H1 (cell line): ENCODE measurements at regions not wholly inside any gene's neighbourhood (a gene's known extent, or its start where the extent isn't known, plus 50 kb on each side); places are given as distances from the start of the nearest gene placed in this dataset.

Experiments
- CTCF ChIA-PET: fragments of 300-600 bp; sonication (Branson Sonifier 250); formaldehyde crosslinking; loops from one replicate; lab custom pipeline; 2021; ENCODE audit not compliant: partially characterized antibody; lab: Charles Lee
- POLR2A ChIA-PET: fragments of 300-600 bp; sonication (Branson Sonifier 250); formaldehyde crosslinking; loops from one replicate; lab custom pipeline; 2021; ENCODE audit warnings: inconsistent platforms; ENCODE audit not compliant: partially characterized antibody; lab: Charles Lee
- DNase-seq, 2 experiments: peaks; one replicate each; pipeline versions ENCODE4 v3.0.0 to v3.0.0-alpha.2; 2010 to 2022; ENCODE audit warnings: low spot score in 2 of 2, low read depth in 1 of 2, mixed read lengths in 1 of 2
- FAIRE-seq: peaks from 2 replicates; lab custom pipeline; 2011; peaks lifted over from hg19 to GRCh38; lab: Jason Lieb, UNC
- H2AFZ ChIP-seq: 2 replicates; pipeline ENCODE4 v1.8.1; 2012; ENCODE audit warnings: low read length, inconsistent platforms
- H2AK5ac ChIP-seq: 2 replicates; pipeline ENCODE4 v1.6.1; 2013; ENCODE audit warnings: low read depth, low read length
- H2BK120ac ChIP-seq: replicated peaks from 2 replicates; pipeline ENCODE3; 2013; ENCODE audit warnings: low read depth, low read length, inconsistent platforms
- H2BK12ac ChIP-seq: 2 replicates; pipeline ENCODE4 v1.6.1; 2013; ENCODE audit warnings: low read depth, low read length
- H2BK15ac ChIP-seq: 2 replicates; pipeline ENCODE4 v1.6.1; 2013; ENCODE audit warnings: low read length
- H2BK20ac ChIP-seq: 2 replicates; pipeline ENCODE4 v1.6.1; 2013; ENCODE audit warnings: low read length
- H2BK5ac ChIP-seq: 2 replicates; pipeline ENCODE4 v1.6.1; 2013; ENCODE audit warnings: low read depth, low read length
- H3K14ac ChIP-seq: 2 replicates; pipeline ENCODE4 v1.6.1; 2013; ENCODE audit warnings: inconsistent platforms; ENCODE audit not compliant: insufficient read length
- H3K18ac ChIP-seq: 2 replicates; pipeline ENCODE4 v1.6.1; 2013; ENCODE audit warnings: low read length; ENCODE audit errors: extremely low read depth
- H3K23ac ChIP-seq: 2 replicates; pipeline ENCODE4 v1.6.1; 2013; ENCODE audit warnings: inconsistent platforms; ENCODE audit not compliant: insufficient read length
- H3K23me2 ChIP-seq: 2 replicates; pipeline ENCODE4 v1.6.1; 2013; ENCODE audit warnings: low read depth, low read length
- H3K27ac ChIP-seq: 2 replicates; pipeline ENCODE4 v1.6.1; 2011; ENCODE audit warnings: low read depth, low read length, inconsistent platforms
- H3K27me3 ChIP-seq, 4 experiments: replicated peaks in 1 of 4; 1 replicate in 1 of 4; 2 replicates in 3 of 4; pipeline versions ENCODE4 v1.6.1 to v1.8.1; 2011 to 2013; ENCODE audit warnings: low read length in 3 of 4, mild to moderate bottlenecking in 3 of 4, inconsistent platforms in 2 of 4, mixed read lengths in 2 of 4, moderate library complexity in 1 of 4; ENCODE audit not compliant: control insufficient read depth in 3 of 4, insufficient read depth in 3 of 4; ENCODE audit errors: extremely low read depth in 1 of 4
- H3K36me3 ChIP-seq, 4 experiments: 2 replicates each; pipeline versions ENCODE4 v1.6.1 to v1.8.1; 2011 to 2013; ENCODE audit warnings: mild to moderate bottlenecking in 4 of 4, low read length in 3 of 4, moderate library complexity in 2 of 4, control low read depth in 1 of 4, inconsistent platforms in 1 of 4; ENCODE audit not compliant: insufficient read depth in 4 of 4, control insufficient read depth in 2 of 4
- H3K4ac ChIP-seq: replicated peaks from 2 replicates; pipeline ENCODE3; 2013; ENCODE audit warnings: low read length, low read depth, mixed read lengths, inconsistent platforms; ENCODE audit not compliant: insufficient read length
- H3K4me1 ChIP-seq, 4 experiments: replicated peaks in 1 of 4; 1 replicate in 1 of 4; 2 replicates in 3 of 4; pipeline versions ENCODE4 v1.6.1 to v1.8.1; 2011 to 2013; ENCODE audit warnings: low read length in 3 of 4, inconsistent platforms in 2 of 4, mixed read lengths in 1 of 4; ENCODE audit not compliant: insufficient read depth in 4 of 4, control insufficient read depth in 3 of 4
- H3K4me2 ChIP-seq, 2 experiments: 2 replicates each; pipeline versions ENCODE4 v1.6.1 to v1.8.1; 2011 to 2013; ENCODE audit warnings: low read depth in 2 of 2, low read length in 2 of 2, control low read depth in 1 of 2, inconsistent platforms in 1 of 2, mild to moderate bottlenecking in 1 of 2; ENCODE audit not compliant: insufficient read depth in 1 of 2
- H3K4me3 ChIP-seq, 4 experiments: fragments of 200-600, 300-600 bp in 1 of 4; sonication (generic), shearing (Covaris generic), sonication (Bioruptor Twin) in 1 of 4; 2 replicates each; pipeline versions ENCODE4 v1.5.1 to v1.8.1; 2011 to 2016; ENCODE audit warnings: low read length in 4 of 4, low read depth in 3 of 4, control low read depth in 2 of 4, inconsistent platforms in 2 of 4, mild to moderate bottlenecking in 2 of 4, mixed read lengths in 1 of 4, moderate library complexity in 1 of 4; ENCODE audit not compliant: insufficient read depth in 2 of 4; ENCODE audit errors: extremely low read depth in 1 of 4
- H3K56ac ChIP-seq: replicated peaks from 2 replicates; pipeline ENCODE3; 2013; ENCODE audit warnings: low read depth, mild to moderate bottlenecking, mixed read lengths, low read length, inconsistent platforms; ENCODE audit not compliant: insufficient read length
- H3K79me1 ChIP-seq: 2 replicates; pipeline ENCODE4 v1.6.1; 2013; ENCODE audit warnings: low read depth, low read length, control low read depth
- H3K79me2 ChIP-seq, 2 experiments: 2 replicates each; pipeline versions ENCODE4 v1.6.1 to v1.8.1; 2012 to 2013; ENCODE audit warnings: low read length in 2 of 2, mild to moderate bottlenecking in 2 of 2, inconsistent platforms in 1 of 2; ENCODE audit not compliant: insufficient read depth in 2 of 2, control insufficient read depth in 1 of 2
- H3K9ac ChIP-seq, 4 experiments: replicated peaks in 1 of 4; 1 replicate in 1 of 4; 2 replicates in 3 of 4; pipeline versions ENCODE4 v1.6.1 to v1.8.1; 2011 to 2013; ENCODE audit warnings: low read depth in 3 of 4, low read length in 3 of 4, control low read depth in 2 of 4, mild to moderate bottlenecking in 2 of 4, moderate library complexity in 2 of 4, inconsistent platforms in 1 of 4; ENCODE audit errors: extremely low read depth in 1 of 4
- H3K9me3 ChIP-seq, 2 experiments: 2 replicates each; pipeline versions ENCODE4 v1.6.1 to v1.8.1; 2012 to 2013; ENCODE audit warnings: mild to moderate bottlenecking in 2 of 2, moderate library complexity in 2 of 2, control low read depth in 1 of 2, inconsistent platforms in 1 of 2, low read depth in 1 of 2, low read length in 1 of 2, mixed read lengths in 1 of 2; ENCODE audit not compliant: insufficient read depth in 2 of 2
- H4K20me1 ChIP-seq, 2 experiments: replicated peaks in 1 of 2; 2 replicates each; pipeline versions ENCODE3 to v1.8.1; 2011 to 2013; ENCODE audit warnings: inconsistent platforms in 2 of 2, low read length in 2 of 2, mild to moderate bottlenecking in 1 of 2; ENCODE audit not compliant: insufficient read depth in 2 of 2, control insufficient read depth in 1 of 2
- H4K5ac ChIP-seq: 2 replicates; pipeline ENCODE4 v1.6.1; 2013; ENCODE audit warnings: low read length, low read depth, mixed read lengths, inconsistent platforms; ENCODE audit not compliant: insufficient read length
- H4K8ac ChIP-seq: 2 replicates; pipeline ENCODE4 v1.8.0; 2013; ENCODE audit warnings: mild to moderate bottlenecking, moderate library complexity, low read length, inconsistent platforms; ENCODE audit not compliant: insufficient read depth; ENCODE audit errors: extremely low read depth
- H4K91ac ChIP-seq: replicated peaks from 2 replicates; pipeline ENCODE3; 2013; ENCODE audit warnings: low read length, mixed read lengths, inconsistent platforms; ENCODE audit not compliant: insufficient read length
- EGR1 ChIP-seq: IDR thresholded peaks from 2 replicates; pipeline ENCODE4 v1.6.1; 2011; ENCODE audit warnings: low read depth, low read length, borderline replicate concordance
- NRF1 ChIP-seq: IDR thresholded peaks from 2 replicates; pipeline ENCODE4 v1.6.1; 2011; ENCODE audit warnings: mild to moderate bottlenecking, low read depth, low read length, improper control_type of control experiment
- RXRA ChIP-seq: IDR thresholded peaks from 2 replicates; pipeline ENCODE4 v1.6.1; 2011; ENCODE audit warnings: low read depth, mild to moderate bottlenecking, low read length, moderate library complexity; ENCODE audit not compliant: insufficient read depth
- SIRT6 ChIP-seq: IDR thresholded peaks from one replicate; pipeline ENCODE4 v1.7.1; 2012; ENCODE audit warnings: low read length, inconsistent platforms
- WGBS, 2 experiments: shearing (Covaris generic) in 1 of 2; methylation state at CpG; one replicate each; pipeline versions ENCODE4 v1.1.6 to v1.1.7; 2013 to 2015; ENCODE audit warnings: low lambda C conversion rate in 2 of 2, mixed read lengths in 2 of 2, inconsistent platforms in 1 of 2, low coverage in 1 of 2, missing lambda C conversion rate in 1 of 2; ENCODE audit not compliant: insufficient replicate concordance in 2 of 2, insufficient coverage in 1 of 2, insufficient read length in 1 of 2; ENCODE audit errors: extremely low coverage in 1 of 2, missing lambda C conversion rate in 1 of 2; 5-methylcytosine and 5-hydroxymethylcytosine counted together

- Histone ChIP-seq H4K91ac (no peak overlapping the region), H3K23me2 (no peaks in the 10 kb centered on the region), H2AFZ (no peak overlapping the region), H3K9ac (no peak overlapping the region), H3K36me3 (no peaks in the 10 kb centered on the region), H3K4me1 (no peaks in the 10 kb centered on the region), H3K79me2 (no peaks in the 10 kb centered on the region), H3K18ac (no peak overlapping the region), H3K27me3 (no peaks in the 10 kb centered on the region), H2BK15ac (no peak overlapping the region), H3K4me2 (no peak overlapping the region), H3K4ac (no peak overlapping the region), H3K79me1 (no peaks in the 10 kb centered on the region), H3K9me3 (no peaks in the 10 kb centered on the region), H4K20me1 (no peaks in the 10 kb centered on the region), H2BK12ac (no peak overlapping the region), H2BK5ac (no peak overlapping the region), H2BK20ac (no peak overlapping the region), H3K56ac (no peak overlapping the region), H2AK5ac (no peak overlapping the region), H4K8ac (no peak overlapping the region), H3K27ac (no peak overlapping the region), H2BK120ac (no peak overlapping the region), H4K5ac (no peak overlapping the region), H3K14ac (no peak overlapping the region), H3K23ac (no peak overlapping the region), H3K4me3 (no peak overlapping the region)
- POLR2A ChIA-PET, result no interaction called here
- CTCF ChIA-PET, result no interaction called here
- 87% methylated on average over 5 of the region's 5 CpGs; no CpG with 5 or more reads in 1 of the 2 experiments for WGBS, 2 experiments
- DNase-seq (no peak), FAIRE-seq (no peak)
- TF ChIP-seq EGR1 (no peak), RXRA (no peak), SIRT6 (no peak), NRF1 (no peak)
Measured at GRCh38 chr1:214165850-214166374, 115.0 kb upstream of the SMYD2 start.
